SK-N-SH (cell line): ENCODE measurements at regions not wholly inside any gene's neighbourhood (a gene's known extent, or its start where the extent isn't known, plus 50 kb on each side); places are given as distances from the start of the nearest gene placed in this dataset.

Experiments used
- GABPA ChIP-seq: IDR thresholded peaks from 2 replicates; pipeline ENCODE4 v1.4.0; 2012; ENCODE audit warnings: low read depth, mild to moderate bottlenecking
- JUND ChIP-seq: IDR thresholded peaks from 2 replicates; pipeline ENCODE4 v1.4.0; 2012
- POLR2AphosphoS5 ChIP-seq: IDR thresholded peaks from 2 replicates; pipeline ENCODE4 v1.6.1; 2012; ENCODE audit warnings: low read depth, low read length
- RCOR1 ChIP-seq: fragments of 150-350 bp; IDR thresholded peaks from 2 replicates; pipeline ENCODE4 v1.6.1; 2017; ENCODE audit warnings: antibody characterized with exemption, low read length
- SIN3A ChIP-seq: IDR thresholded peaks from 2 replicates; pipeline ENCODE4 v1.6.1; 2012; ENCODE audit warnings: low read depth, mild to moderate bottlenecking, low read length, moderate library complexity, borderline replicate concordance
- TF ChIP-seq, protein P1 (sequence below): fragments of 200-600 bp; sonication (generic); IDR thresholded peaks from 2 replicates; pipeline ENCODE4 v1.6.1; 2017; ENCODE audit warnings: antibody characterized with exemption, mild to moderate bottlenecking, moderate library complexity
- TF ChIP-seq, protein P2 (sequence below): IDR thresholded peaks from 2 replicates; pipeline ENCODE4 v1.4.0; 2012; ENCODE audit warnings: low read depth, borderline replicate concordance

DNA sequence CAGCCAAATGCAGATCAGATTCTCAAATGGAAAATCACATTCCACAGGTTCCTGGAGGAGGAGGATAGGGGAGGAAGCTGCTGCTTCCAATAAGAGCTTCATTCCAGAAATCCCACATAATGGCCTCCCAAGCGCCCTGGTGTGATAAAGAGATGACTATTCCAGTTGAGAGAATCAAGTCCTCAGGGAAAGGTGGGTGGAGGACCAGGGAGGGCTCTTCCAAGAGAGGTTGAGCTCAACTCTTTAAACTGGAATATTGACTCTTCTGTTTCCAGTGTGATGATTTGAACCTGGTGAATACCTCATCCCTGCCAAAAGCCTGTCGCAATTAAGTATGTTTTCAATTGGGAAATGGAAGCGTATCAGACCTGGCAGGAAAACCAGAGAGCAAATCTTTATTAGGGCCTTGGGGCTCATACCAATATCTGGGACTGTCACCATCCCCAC lies 81.4 kb upstream of the DYNLRB2 start:
- TF ChIP-seq, protein P1, sequence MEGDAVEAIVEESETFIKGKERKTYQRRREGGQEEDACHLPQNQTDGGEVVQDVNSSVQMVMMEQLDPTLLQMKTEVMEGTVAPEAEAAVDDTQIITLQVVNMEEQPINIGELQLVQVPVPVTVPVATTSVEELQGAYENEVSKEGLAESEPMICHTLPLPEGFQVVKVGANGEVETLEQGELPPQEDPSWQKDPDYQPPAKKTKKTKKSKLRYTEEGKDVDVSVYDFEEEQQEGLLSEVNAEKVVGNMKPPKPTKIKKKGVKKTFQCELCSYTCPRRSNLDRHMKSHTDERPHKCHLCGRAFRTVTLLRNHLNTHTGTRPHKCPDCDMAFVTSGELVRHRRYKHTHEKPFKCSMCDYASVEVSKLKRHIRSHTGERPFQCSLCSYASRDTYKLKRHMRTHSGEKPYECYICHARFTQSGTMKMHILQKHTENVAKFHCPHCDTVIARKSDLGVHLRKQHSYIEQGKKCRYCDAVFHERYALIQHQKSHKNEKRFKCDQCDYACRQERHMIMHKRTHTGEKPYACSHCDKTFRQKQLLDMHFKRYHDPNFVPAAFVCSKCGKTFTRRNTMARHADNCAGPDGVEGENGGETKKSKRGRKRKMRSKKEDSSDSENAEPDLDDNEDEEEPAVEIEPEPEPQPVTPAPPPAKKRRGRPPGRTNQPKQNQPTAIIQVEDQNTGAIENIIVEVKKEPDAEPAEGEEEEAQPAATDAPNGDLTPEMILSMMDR = no peak
- TF ChIP-seq SIN3A (no peak), GABPA (no peak), RCOR1 (no peak), POLR2AphosphoS5 (no peak), JUND (no peak)
- TF ChIP-seq, protein P2, sequence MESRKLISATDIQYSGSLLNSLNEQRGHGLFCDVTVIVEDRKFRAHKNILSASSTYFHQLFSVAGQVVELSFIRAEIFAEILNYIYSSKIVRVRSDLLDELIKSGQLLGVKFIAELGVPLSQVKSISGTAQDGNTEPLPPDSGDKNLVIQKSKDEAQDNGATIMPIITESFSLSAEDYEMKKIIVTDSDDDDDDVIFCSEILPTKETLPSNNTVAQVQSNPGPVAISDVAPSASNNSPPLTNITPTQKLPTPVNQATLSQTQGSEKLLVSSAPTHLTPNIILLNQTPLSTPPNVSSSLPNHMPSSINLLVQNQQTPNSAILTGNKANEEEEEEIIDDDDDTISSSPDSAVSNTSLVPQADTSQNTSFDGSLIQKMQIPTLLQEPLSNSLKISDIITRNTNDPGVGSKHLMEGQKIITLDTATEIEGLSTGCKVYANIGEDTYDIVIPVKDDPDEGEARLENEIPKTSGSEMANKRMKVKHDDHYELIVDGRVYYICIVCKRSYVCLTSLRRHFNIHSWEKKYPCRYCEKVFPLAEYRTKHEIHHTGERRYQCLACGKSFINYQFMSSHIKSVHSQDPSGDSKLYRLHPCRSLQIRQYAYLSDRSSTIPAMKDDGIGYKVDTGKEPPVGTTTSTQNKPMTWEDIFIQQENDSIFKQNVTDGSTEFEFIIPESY = no peak
